GF-D8 (cell line): ENCODE measurements at regions not wholly inside any gene's neighbourhood (a gene's known extent, or its start where the extent isn't known, plus 50 kb on each side); places are given as distances from the start of the nearest gene placed in this dataset.
"Not testable (repeated sequence)": the region's sequence is repeated elsewhere in the genome, so short reads cannot be mapped to it uniquely, and the experiment has no call there.

Experiments
- DNase-seq: peaks from one replicate; lab custom pipeline; 2025; lab: John Stamatoyannopoulos, UW

DNA sequence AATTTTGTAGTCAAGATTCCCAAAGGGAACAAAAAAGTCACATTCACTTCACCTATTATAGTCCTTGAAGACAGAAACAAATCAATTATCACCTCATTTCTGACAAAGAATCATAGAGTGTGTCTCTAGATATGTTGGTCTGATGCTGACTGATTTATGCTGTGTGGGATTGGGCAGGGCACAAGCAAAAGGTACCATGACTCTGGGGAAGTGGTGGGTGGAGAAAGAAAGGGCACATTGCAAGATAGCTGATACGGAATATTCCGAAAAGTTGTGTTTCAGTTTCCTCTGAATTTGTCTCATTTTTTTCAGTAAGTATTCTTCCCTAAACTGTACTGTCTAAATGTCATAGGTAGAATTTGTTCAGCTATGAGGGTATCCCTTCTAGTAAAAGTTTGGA lies 268.0 kb downstream of the MREG start:
- no peak for DNase-seq

DNA sequence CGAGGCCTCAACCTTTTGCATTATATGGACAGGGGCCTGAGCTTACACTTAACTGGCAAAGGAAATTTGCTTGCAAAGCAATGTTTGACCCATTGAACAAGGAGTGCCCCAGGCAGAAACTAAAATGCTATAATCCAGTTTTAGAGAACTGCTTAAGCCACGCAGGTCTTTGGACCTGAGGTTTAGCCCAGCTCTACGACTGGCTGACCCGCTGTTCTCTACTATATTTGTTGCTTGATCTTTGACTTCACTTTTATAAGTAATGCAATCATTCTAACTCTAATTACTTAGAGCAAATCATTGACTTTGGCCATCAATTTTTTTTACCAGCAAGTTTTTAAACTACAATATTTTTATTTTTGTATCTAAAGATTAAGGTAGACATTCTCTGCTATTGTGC lies 268.8 kb downstream of the MREG start:
- no peak for DNase-seq

DNA sequence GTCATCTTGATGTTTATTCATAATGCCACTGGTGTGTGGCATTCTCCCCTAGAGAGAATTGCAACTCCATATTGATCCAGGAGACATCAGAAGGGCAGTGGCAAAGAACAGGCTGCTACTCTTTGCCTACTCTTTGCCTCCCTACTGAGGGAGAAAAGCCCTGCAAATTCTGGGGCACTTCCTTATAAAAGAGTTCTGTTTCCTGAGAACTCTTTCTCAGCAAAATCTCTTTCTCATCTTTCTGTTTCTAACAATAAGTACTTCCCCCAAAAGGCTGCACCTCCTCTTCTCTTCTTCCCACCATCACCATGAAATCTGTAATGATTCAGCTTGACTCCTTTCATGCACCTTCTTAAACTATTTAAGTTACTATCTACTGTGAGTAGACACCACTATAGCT lies 270.3 kb downstream of the MREG start:
- no peak for DNase-seq

DNA sequence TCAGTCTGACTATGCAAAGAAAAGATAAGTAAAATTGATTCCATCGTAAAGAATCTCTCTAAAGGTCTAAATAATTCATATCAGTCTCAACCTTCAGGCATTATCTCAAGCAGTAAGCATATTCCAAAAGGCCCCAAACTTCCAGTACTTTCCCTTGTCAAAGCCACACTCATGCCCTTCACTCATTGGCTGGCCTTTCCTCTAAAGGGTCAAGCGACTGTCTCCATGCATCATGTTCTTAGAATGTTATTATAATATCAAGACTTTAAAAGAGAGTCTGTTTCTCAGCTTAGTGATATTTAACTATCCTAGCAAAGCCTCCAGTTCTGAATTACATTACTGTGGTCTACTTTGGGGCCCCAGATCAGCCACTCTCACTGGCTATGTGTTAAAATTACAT lies 271.3 kb downstream of the MREG start:
- no peak for DNase-seq

DNA sequence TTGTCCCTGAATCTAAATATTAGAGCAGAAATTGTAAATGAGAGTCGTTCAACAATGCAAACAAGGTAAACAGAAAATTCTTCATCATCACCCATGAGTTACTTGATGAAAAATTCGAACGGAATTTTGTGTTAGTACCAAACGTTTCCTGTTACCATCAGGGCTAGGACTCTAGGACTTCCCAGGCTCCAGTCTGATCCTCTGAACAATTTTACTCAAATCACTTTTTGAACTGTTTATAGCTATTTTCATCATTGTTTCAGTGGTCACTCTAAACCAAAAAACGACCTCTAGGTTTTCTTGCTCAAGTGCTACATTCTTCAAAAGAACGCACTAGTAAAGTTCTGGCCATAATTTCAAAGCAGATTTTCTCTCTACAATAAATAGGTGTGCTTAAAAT lies 273.3 kb downstream of the MREG start:
- DNase-seq: no peak

DNA sequence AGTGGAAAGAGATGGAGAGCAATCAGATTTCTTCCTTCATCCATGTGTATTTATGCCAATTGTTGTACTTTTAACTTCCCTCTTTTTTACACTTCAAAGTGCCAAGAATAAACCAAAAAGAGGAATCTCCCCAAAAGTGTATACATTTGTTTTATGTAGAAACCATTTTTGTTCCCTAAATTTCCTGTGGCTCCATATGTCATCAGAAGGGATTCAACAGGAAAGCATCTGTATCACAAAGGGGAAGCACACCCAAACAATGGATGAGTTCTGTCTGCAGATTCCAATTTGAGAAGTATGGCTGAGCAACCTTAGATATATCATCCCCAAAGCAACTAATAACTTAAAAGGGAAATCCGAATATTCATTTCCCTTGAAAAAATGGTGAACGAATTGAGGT lies 275.0 kb downstream of the MREG start:
- DNase-seq: no peak

DNA sequence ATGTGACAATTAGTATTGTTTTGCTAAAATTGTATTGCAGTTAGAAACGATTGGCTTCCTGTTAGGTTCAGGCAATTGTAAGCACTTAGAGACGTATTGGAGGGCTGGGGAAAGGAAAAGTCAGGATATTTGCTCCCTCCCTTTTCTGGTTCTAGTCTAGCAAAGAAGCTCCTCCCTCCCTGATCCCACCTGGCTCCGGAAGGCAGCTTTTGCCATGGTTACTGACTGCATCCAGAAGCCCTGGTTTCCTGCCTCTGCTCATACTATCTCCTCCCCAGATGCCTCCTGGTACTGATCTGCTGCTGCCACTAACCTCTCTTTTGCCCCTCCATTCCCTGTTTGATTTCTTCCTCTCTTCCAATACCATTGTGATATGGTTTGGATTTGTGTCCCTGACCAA lies 275.9 kb downstream of the MREG start:
- no peak for DNase-seq

DNA sequence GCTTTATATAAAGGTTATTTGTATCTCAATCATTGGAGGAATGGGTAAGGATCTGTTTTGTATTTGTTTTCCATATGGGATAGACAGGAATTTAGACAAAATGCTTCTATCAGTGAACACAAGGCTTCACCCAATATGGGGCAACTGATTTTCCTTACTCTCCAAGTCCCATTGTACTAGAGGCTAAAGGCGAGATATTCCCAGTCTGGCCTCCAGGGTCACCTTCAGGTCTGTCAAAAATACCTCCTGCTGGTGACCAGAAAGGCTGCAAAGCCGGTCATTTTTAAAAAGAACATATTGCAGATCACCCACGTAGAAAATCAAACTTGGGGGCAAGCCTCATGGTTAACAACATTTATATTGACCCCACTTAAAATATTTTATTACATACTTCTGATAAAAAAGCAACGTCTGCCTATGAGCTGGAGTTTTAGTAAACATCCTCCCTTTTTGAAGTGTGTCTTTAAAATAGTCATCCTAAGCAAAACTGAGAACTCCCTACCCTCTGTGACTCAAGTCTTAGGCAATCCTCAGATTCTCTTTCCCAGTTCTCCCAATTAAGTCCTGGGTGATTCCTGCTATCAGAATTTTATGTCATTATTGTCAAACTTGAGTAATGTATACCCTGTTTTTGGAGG lies 276.6 kb downstream of the MREG start:
- no peak for DNase-seq

DNA sequence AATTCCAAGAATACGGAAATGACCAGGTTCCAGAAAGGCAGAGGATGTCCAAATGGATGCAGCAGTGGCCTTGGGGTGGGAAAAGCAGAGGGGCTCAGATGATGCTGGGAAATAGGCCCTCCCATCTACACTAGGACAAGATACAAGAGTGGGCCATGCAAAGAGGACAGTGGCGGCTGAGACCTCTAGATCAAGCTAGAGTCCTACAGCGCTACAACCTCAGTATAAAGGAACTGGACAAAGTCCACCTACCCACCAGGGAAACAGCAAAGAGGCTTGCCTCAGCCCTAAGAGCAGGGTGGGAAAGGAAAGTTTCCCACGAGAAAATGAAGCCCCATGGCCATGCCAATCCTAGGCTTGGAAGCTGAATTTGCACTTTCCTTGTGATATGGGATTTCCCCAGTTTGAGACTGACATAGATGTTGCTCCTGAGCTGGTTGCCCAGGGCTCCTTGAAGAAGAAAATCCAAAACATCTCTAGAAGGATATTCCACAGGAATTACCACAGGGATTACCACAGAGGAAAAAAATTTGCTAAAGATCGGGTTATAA lies 282.2 kb downstream of the MREG start:
- no peak for DNase-seq

DNA sequence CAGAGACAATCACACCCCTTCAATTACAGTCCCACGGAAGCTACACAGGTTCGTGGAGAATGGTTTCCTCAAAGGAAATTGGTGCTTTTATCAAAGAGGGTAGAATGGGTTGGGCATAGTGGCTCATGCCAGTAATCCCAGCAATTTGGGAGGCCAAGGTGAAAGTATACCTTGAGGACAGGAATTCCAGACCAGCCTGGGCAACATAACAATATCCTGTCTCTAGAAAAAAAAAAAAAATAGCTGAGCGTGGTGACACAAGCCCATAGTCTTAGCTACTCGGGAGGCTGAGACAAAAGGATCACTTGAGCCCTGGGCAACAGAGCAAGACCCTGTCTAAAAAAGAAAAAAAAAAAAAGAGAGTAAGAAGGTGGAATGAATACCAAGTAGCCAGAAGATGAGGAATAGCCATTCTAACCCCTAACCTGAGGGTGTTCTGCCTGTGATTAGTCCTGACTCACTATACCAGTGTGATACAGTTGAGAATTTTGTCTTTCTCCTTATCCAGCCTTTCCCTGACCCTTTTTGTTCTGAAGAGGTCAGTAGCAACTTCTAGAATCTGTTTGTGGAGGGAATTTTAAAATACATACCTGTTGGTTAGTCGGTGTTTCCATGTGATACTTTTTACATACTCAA lies 283.2 kb downstream of the MREG start:
- no peak for DNase-seq

DNA sequence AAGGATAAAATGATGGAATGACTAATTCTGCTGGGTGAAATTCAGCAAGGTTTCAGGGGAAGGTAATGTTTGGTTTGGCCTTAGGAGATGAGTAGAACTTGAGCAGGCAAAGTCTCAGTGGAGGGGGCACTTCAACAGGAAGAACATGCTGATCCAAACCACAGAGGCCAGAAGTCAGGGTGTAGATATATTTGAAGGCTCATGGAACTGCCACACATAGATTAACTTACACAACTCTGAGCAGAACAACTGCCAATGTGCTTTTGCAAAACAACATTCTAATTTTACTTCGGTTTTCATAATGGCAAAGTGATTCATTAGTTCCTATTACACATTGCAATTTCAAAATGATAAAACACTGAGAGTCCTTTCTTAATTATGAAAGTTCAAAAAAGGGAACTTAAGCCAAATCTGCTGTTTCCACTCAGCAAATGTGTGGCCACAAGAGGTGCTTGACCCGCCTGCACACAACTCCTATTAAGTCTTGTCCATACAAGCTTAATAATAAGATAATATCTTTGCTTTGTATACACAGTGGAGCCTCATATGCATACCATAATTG lies 284.8 kb downstream of the MREG start:
- DNase-seq: no peak

DNA sequence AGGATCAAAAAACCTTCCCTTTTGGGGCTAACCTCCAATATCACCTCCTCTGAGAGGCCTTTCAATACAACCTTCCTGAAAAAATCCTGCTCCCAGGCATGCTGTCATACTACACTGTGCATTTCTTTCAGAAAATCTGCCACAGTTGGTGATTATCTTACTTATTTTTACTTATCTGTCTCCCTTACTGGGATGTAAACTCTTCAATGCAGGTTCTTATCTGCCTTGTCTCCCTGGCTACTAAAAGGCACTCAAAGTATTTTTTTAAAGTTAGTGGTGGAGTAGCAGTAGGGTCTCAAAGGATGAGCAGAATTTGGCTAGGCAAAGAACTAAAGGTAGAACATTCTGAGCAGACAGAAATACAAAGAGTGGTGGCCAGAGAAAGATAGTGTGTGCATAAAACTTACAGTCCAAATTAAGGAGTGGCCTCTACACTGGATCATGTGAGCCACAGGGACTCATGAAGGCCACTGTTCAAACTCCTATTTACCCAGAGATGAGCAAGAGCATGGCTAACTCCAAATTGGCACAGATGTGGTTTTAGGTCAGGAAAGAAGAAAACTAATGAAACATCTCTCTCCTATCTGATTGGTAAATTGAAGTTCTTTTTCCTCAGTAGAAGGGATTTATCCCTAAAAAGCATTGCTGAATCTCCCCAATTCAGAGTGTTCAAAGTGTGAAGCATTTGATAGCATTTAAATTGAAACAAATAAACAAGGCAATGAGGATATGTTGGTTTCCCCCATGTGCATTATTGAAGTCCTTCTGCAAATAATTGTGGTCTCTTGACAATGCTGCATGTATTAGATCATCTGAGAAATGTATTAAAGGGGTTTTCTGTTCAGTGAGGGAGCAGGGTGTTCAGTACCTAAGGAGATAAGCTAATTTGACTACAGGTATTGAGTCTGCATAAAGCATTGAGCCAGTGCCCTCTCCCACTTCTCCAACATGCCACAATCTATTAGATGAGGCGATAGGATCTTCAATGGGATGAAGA lies 285.5 kb downstream of the MREG start:
- DNase-seq: no peak

DNA sequence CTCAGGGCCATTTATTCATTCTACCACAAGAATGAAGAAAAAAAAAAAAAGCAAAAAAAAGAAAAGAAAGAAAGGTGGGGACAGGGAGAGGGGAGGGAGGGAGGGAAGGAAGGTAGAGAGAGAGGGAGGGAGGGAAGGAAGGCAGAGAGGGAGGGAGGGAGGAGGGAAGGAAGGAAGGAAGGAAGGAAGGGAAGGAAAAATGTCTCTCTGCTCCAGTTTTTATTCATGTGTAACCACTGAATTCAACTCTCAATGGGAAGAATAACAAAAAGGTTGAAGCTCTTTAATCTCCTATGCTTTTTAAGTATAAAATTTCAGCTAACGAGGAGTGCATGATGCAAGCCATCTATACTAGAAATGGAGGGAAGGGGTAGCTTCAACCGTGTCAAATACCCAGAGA lies 287.3 kb downstream of the MREG start:
- no peak for DNase-seq

DNA sequence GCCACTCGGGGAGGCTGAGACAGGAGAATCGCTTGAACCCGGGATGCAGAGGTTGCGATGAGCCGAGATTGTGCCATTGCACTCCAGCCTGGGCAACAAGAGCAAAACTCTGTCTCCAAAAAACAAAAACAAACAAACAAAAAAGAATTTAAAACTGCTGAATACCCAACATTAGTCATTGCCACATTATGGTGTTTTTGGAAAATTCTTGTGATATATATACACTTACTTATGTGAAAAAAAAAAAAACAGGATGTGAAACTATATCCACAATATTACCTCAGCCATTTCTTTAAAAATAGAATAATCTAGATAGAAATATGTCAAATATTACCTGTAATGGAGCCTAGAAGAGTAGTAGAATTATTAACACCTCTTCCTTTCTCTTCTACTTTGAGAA lies 288.3 kb upstream of the FN1 start:
- DNase-seq: no peak

DNA sequence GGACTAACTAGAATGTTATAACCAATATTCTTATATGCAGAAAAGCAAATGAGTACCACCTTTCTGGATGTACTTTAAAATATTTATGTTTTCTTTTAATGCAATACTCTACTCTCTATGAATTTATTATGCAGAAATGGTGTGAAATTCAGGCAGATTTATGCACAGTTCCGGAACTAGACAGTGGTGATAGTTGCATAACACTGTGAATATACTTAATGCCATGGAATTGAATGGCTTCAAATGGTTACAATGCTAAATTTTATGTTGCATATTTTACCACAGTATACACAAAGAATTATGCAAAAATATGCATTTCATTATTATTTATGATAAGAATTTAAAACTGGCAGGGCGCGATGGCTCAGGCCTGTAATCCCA lies 287.8 kb upstream of the FN1 start:
- DNase-seq: no peak

DNA sequence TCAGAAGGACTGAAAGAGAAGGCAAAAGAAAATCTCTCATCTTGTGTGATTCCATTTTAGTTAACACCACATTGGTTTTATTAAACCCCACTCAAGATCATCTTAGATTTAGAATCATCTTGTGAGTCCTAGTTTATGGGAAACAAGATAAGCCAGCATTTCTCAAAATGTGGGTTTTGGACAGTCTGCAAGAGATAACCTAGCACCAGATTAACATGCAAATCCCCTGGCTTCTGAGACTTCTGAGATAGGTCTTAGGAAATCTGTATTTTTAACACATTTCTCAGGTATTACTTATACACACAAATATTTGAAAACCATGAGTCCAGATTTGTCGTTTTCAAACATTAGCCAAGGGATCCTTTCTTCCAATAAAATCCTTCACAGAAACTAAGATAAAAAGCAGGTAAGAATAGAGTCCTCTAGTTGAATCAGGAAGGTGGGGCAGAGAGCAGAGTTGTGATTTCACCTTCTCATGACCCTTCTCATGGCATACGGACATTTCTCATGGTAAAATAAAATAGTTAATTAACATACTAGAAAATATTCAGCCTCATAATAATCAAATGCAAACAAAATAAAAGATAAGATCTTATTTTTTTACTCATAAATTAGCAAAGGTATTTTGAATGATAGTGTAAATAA lies 287.2 kb upstream of the FN1 start:
- DNase-seq: no peak

DNA sequence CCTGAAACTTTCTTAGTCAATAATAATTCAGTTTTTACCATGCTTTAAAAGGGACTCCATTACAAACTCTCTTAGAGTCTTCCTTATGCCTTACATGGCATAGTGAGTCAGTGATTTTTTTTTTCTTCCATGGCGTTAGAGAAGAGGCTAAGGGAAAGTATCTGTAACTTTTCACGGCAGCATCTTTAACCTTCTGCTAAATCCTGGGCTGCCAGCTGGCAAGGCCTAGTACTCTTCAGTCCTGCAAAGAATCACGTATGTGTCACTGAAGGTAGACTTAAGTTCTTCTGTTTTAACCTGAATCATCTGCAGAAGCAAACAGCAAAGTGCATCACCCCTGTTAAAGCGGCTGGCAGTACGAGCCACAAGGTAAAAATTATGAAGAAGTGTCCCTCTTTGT lies 286.3 kb upstream of the FN1 start:
- no peak for DNase-seq

DNA sequence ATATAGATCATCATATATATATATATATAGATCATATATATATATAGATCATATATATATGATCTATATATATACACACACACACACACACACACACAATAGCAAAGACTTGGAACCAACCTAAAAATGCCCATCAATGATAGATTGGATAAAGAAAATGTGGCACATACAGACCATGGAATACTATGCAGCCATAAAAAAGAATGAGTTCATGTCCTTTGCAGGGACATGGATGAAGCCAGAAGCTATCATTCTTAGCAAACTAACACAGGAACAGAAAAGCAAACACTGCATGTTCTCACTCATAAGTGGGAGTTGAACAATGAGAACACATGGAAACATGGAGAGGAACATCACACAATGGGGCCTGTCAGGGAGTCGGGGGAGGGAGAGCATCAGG lies 285.6 kb upstream of the FN1 start:
- not testable (repeated sequence) for DNase-seq

DNA sequence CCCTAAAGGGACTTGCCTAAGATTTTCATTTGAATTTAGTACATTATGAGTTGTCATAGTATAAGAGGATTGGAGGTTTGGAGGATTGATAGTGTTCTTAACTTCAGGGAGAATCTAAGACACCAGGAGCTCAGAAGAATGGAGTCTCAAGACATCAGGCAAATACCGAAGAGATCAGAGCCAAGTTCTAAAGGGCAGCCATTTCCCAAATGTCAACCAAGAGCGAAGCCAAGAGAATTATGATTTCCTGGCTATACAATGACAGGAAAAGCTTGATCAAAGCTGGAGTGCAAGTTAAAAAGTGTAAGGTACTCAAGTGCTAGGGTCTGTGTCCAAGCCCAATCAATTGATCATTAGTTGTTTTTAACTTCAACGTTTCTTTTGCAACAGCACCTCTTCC lies 283.0 kb upstream of the FN1 start:
- no peak for DNase-seq

DNA sequence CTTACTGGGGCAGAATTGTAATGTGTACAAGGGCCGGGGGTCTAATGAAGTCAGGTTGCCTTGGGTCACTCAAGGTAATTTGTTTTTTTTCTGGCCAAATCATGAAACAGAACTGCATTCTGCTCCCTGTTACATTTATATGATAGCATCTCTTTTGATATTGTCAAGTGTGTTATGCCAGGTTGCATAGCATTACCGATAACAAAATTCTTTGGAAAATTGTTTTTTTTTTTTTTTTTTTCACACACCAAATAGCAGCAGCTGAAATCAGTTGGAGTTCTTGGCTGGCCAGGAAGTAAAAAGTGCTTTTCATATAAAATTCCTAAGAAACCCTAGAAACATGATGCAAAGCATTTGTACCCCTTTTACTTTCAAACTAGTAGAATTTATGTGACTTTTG lies 282.6 kb upstream of the FN1 start:
- no peak for DNase-seq

DNA sequence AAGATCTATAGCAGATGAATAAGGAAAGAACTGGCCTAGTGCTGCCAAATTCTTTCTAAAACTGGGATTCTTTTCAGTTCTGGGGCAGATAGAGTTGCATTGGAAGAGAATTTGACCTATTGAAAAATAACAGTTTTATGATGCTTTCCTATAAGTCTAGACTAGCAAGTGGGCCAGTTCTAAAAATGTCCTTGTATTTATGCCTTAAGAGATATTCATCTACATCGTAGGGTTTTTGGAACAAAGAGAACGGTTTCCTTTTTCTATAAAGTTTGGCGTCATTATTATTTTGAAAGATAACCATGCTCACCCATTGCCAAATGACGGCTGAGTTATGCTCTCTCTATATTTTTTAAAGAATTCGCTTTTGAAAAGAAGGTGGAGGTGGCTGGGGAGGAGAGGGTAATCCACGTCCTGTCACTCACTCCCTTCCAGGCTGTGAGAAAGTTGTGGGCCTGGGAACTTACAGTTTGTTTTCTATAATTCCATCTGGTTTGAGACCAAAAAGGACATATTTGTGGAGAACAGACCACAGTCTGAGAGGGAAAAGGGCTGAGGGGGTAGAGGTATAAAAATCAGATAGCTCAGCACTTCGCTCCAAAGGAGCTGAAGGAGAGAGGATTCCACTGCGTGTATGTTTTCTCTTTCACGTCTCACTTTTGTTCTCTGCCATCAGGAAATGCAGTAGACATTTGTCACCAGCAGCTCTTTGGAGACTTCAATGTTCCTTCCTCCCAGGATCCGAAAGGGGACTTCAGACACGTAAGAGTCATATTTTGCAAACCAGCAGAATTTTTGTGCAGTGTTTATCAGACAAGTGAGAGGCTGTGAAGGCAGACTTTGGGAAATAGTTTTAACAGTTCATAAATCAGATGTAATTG lies 281.9 kb upstream of the FN1 start:
- DNase-seq: no peak
